Loucy (cell line): ENCODE measurements at regions not wholly inside any gene's neighbourhood (a gene's known extent, or its start where the extent isn't known, plus 50 kb on each side); places are given as distances from the start of the nearest gene placed in this dataset.

Experiments used
- H2AFZ ChIP-seq: fragments of 200-600 bp; sonication (generic); 2 replicates; pipeline ENCODE4 v1.6.0; 2016; ENCODE audit warnings: antibody characterized with exemption, mild to moderate bottlenecking, low read length, moderate library complexity
- H3F3A ChIP-seq: fragments of 200-600 bp; 2 replicates; pipeline ENCODE4 v1.6.0; 2016; ENCODE audit warnings: antibody characterized with exemption, low read depth, mild to moderate bottlenecking
- H3K27me3 ChIP-seq: fragments of 200-600 bp; sonication (generic); 2 replicates; pipeline ENCODE4 v1.6.1; 2014; ENCODE audit warnings: low read length, mild to moderate bottlenecking; ENCODE audit not compliant: insufficient read depth, poor library complexity, severe bottlenecking
- H3K36me3 ChIP-seq: fragments of 200-600 bp; sonication (generic); 2 replicates; pipeline ENCODE4 v1.6.1; 2016; ENCODE audit warnings: low read length; ENCODE audit not compliant: insufficient read depth
- H3K4me1 ChIP-seq: fragments of 200-600 bp; sonication (generic); 2 replicates; pipeline ENCODE4 v1.5.1; 2014; ENCODE audit warnings: low read length, mild to moderate bottlenecking; ENCODE audit not compliant: insufficient read depth, poor library complexity, severe bottlenecking
- H3K4me2 ChIP-seq: fragments of 200-600 bp; sonication (generic); 2 replicates; pipeline ENCODE4 v1.6.0; 2014; ENCODE audit warnings: antibody characterized with exemption, low read length, low read depth, mild to moderate bottlenecking; ENCODE audit not compliant: poor library complexity, severe bottlenecking
- H3K4me3 ChIP-seq: fragments of 200-600 bp; sonication (generic); 2 replicates; pipeline ENCODE4 v1.5.1; 2014; ENCODE audit warnings: low read length, mild to moderate bottlenecking, mixed read lengths; ENCODE audit not compliant: poor library complexity, severe bottlenecking
- H3K79me2 ChIP-seq: fragments of 200-600 bp; sonication (generic); 2 replicates; pipeline ENCODE4 v1.6.1; 2014; ENCODE audit warnings: low read length; ENCODE audit not compliant: insufficient read depth
- H3K9ac ChIP-seq: fragments of 200-600 bp; sonication (generic); 2 replicates; pipeline ENCODE4 v1.6.0; 2014; ENCODE audit warnings: mild to moderate bottlenecking, low read depth, low read length, moderate library complexity; ENCODE audit not compliant: poor library complexity, severe bottlenecking
- H3K9me2 ChIP-seq: fragments of 200-600 bp; sonication (generic); replicated peaks from 2 replicates; pipeline ENCODE4 v1.6.1; 2016; ENCODE audit warnings: low read depth, low read length, mixed read lengths
- H3K9me3 ChIP-seq: fragments of 200-600 bp; sonication (generic); 2 replicates; pipeline ENCODE4 v1.6.1; 2014; ENCODE audit warnings: mild to moderate bottlenecking, antibody characterized with exemption, low read length, low read depth; ENCODE audit not compliant: insufficient read depth
- H4K20me1 ChIP-seq: fragments of 200-600 bp; sonication (generic); 2 replicates; pipeline ENCODE4 v1.6.0; 2014; ENCODE audit warnings: antibody characterized with exemption, low read length, mild to moderate bottlenecking; ENCODE audit not compliant: insufficient read depth, poor library complexity, severe bottlenecking
- CTCF ChIP-seq: fragments of 200-600 bp; sonication (generic); conservative IDR thresholded peaks from 2 replicates; pipeline ENCODE4 v1.5.1; 2014; ENCODE audit warnings: mild to moderate bottlenecking, antibody characterized with exemption, low read length
- EZH2phosphoT487 ChIP-seq: fragments of 200-600 bp; IDR thresholded peaks from 2 replicates; pipeline ENCODE4 v1.6.1; 2018; ENCODE audit warnings: antibody characterized with exemption, mild to moderate bottlenecking, moderate library complexity, borderline replicate concordance

- Histone ChIP-seq H3K9me3 (no peaks in the 10 kb centered on the region), H4K20me1 (no peaks in the 10 kb centered on the region), H3K27me3 (no peaks in the 10 kb centered on the region), H3K4me1 (no peaks in the 10 kb centered on the region), H2AFZ (no peak overlapping the region), H3K36me3 (no peaks in the 10 kb centered on the region), H3K79me2 (no peaks in the 10 kb centered on the region), H3K9me2 (no peaks in the 10 kb centered on the region), H3K4me3 (no peak overlapping the region), H3K9ac (no peak overlapping the region), H3K4me2 (no peak overlapping the region), H3F3A (no peaks in the 10 kb centered on the region)
- TF ChIP-seq CTCF (no peak), EZH2phosphoT487 (no peak)
Observed at GRCh38 chr15:91783451-91783850, 70.1 kb upstream of the SLCO3A1 start.

GRCh38 chr15:91784973-91785709, 68.4 kb upstream of the SLCO3A1 start:
- Histone ChIP-seq H3K9me3 (no peaks in the 10 kb centered on the region), H3K4me2 (no peak overlapping the region)
- TF ChIP-seq EZH2phosphoT487 (no peak), CTCF (no peak)

GRCh38 chr15:91787198-91787597, 66.3 kb upstream of the SLCO3A1 start:
- Histone ChIP-seq H3K4me2 (no peak overlapping the region), H3F3A (no peaks in the 10 kb centered on the region), H4K20me1 (no peaks in the 10 kb centered on the region), H3K9me2 (no peaks in the 10 kb centered on the region), H3K9ac (no peak overlapping the region), H3K4me1 (no peaks in the 10 kb centered on the region), H2AFZ (no peak overlapping the region), H3K79me2 (no peaks in the 10 kb centered on the region), H3K27me3 (no peaks in the 10 kb centered on the region), H3K4me3 (no peak overlapping the region), H3K36me3 (no peaks in the 10 kb centered on the region), H3K9me3 (no peaks in the 10 kb centered on the region)
- no peak for TF ChIP-seq EZH2phosphoT487
- TF ChIP-seq CTCF: no peak

More at GRCh38 chr15:91784973-91785709, 68.4 kb upstream of the SLCO3A1 start:
- Histone ChIP-seq H3K4me1 (no peaks in the 10 kb centered on the region), H3K9ac (no peak overlapping the region), H4K20me1 (no peaks in the 10 kb centered on the region), H3F3A (no peaks in the 10 kb centered on the region), H3K27me3 (no peaks in the 10 kb centered on the region), H3K36me3 (no peaks in the 10 kb centered on the region), H2AFZ (no peak overlapping the region), H3K9me2 (no peaks in the 10 kb centered on the region), H3K4me3 (no peak overlapping the region), H3K79me2 (no peaks in the 10 kb centered on the region)
